Osteoblast (primary cell): ENCODE measurements at regions not wholly inside any gene's neighbourhood (a gene's known extent, or its start where the extent isn't known, plus 50 kb on each side); places are given as distances from the start of the nearest gene placed in this dataset.

ENCODE experiments used
- DNase-seq: peaks from one replicate; pipeline ENCODE4 v3.0.0; 2011; ENCODE audit warnings: low spot score, mixed read lengths; ENCODE audit not compliant: insufficient read length; ENCODE audit errors: missing footprints
- H2AFZ ChIP-seq: 2 replicates; pipeline ENCODE4 v1.6.0; 2011; ENCODE audit warnings: mild to moderate bottlenecking, low read length
- H3K27ac ChIP-seq: 2 replicates; pipeline ENCODE4 v1.5.1; 2011; ENCODE audit warnings: mild to moderate bottlenecking, low read depth, low read length, moderate library complexity
- H3K27me3 ChIP-seq: 2 replicates; pipeline ENCODE4 v1.6.0; 2012; ENCODE audit warnings: mild to moderate bottlenecking, control low read depth, inconsistent platforms, low read length, moderate library complexity; ENCODE audit not compliant: insufficient read depth
- H3K36me3 ChIP-seq: 2 replicates; pipeline ENCODE4 v1.5.1; 2011; ENCODE audit warnings: mild to moderate bottlenecking, low read length, control low read depth, moderate library complexity; ENCODE audit not compliant: insufficient read depth
- H3K4me1 ChIP-seq: 2 replicates; pipeline ENCODE4 v1.5.1; 2011; ENCODE audit warnings: mild to moderate bottlenecking, low read length, control low read depth, moderate library complexity; ENCODE audit not compliant: insufficient read depth
- H3K4me2 ChIP-seq: 2 replicates; pipeline ENCODE4 v1.6.0; 2011; ENCODE audit warnings: mild to moderate bottlenecking, low read length; ENCODE audit not compliant: insufficient read depth
- H3K4me3 ChIP-seq: fragments of 200-600 bp; sonication (generic); 3 replicates; pipeline ENCODE4 v1.5.1; 2012; ENCODE audit warnings: mild to moderate bottlenecking, low read length, inconsistent platforms; ENCODE audit not compliant: insufficient read depth
- H3K79me2 ChIP-seq: 2 replicates; pipeline ENCODE4 v1.6.0; 2012; ENCODE audit warnings: mild to moderate bottlenecking, low read length, control low read depth, inconsistent platforms; ENCODE audit not compliant: insufficient read depth
- H3K9me3 ChIP-seq: 2 replicates; pipeline ENCODE4 v1.5.1; 2011; ENCODE audit warnings: low read depth, low read length, control low read depth
- H4K20me1 ChIP-seq: 2 replicates; pipeline ENCODE4 v1.6.0; 2012; ENCODE audit warnings: mild to moderate bottlenecking, low read length, control low read depth; ENCODE audit not compliant: insufficient read depth
- CTCF ChIP-seq: IDR thresholded peaks from 2 replicates; pipeline ENCODE4 v1.5.1; 2011; ENCODE audit warnings: mild to moderate bottlenecking, low read depth, low read length, moderate library complexity; ENCODE audit errors: extremely low read depth

GRCh38 chrX:113300580-113300979 lies 459.9 kb upstream of the AMOT start:
- Histone ChIP-seq H3K27me3 (no peaks in the 10 kb centered on the region), H3K4me3 (no peak overlapping the region), H2AFZ (no peak overlapping the region), H3K4me2 (no peak overlapping the region), H3K4me1 (no peaks in the 10 kb centered on the region), H3K79me2 (no peaks in the 10 kb centered on the region), H3K9me3 (no peaks in the 10 kb centered on the region), H4K20me1 (no peaks in the 10 kb centered on the region), H3K27ac (no peak overlapping the region), H3K36me3 (no peaks in the 10 kb centered on the region)
- TF ChIP-seq CTCF: no peak
- DNase-seq: no peak

GRCh38 chrX:113297437-113297836 lies 456.8 kb upstream of the AMOT start:
- no peak overlapping the region for H3K27ac ChIP-seq
- H3K4me3 ChIP-seq: no peak overlapping the region
- no peaks in the 10 kb centered on the region for H3K9me3 ChIP-seq
- no peaks in the 10 kb centered on the region for H3K79me2 ChIP-seq
- no peaks in the 10 kb centered on the region for H3K4me1 ChIP-seq
- H4K20me1 ChIP-seq: no peaks in the 10 kb centered on the region
- TF ChIP-seq CTCF: no peak
- no peak for DNase-seq
- no peak overlapping the region for H2AFZ ChIP-seq
- H3K27me3 ChIP-seq: no peaks in the 10 kb centered on the region
- no peak overlapping the region for H3K4me2 ChIP-seq
- H3K36me3 ChIP-seq: no peaks in the 10 kb centered on the region

GRCh38 chrX:113289503-113289902 lies 448.9 kb upstream of the AMOT start:
- no peaks in the 10 kb centered on the region for H3K9me3 ChIP-seq
- H3K79me2 ChIP-seq: no peaks in the 10 kb centered on the region
- no peaks in the 10 kb centered on the region for H3K36me3 ChIP-seq
- no peak overlapping the region for H3K27ac ChIP-seq
- DNase-seq: no peak
- no peak overlapping the region for H3K4me2 ChIP-seq
- H4K20me1 ChIP-seq: no peaks in the 10 kb centered on the region
- no peak overlapping the region for H3K4me3 ChIP-seq
- no peak for TF ChIP-seq CTCF
- peaks cover 3% of the 10 kb centered on the region for H3K27me3 ChIP-seq
- no peak overlapping the region for H2AFZ ChIP-seq
- no peaks in the 10 kb centered on the region for H3K4me1 ChIP-seq

GRCh38 chrX:113287761-113288160 lies 447.1 kb upstream of the AMOT start:
- Histone ChIP-seq H3K27me3 (peaks cover 3% of the 10 kb centered on the region), H2AFZ (no peak overlapping the region), H3K79me2 (no peaks in the 10 kb centered on the region), H3K9me3 (no peaks in the 10 kb centered on the region), H3K36me3 (no peaks in the 10 kb centered on the region), H3K4me2 (no peak overlapping the region), H3K4me1 (no peaks in the 10 kb centered on the region), H3K27ac (no peak overlapping the region), H4K20me1 (no peaks in the 10 kb centered on the region), H3K4me3 (no peak overlapping the region)
- TF ChIP-seq CTCF: no peak
- no peak for DNase-seq
